NCI-H69 (cell line): ENCODE measurements at regions not wholly inside any gene's neighbourhood (a gene's known extent, or its start where the extent isn't known, plus 50 kb on each side); places are given as distances from the start of the nearest gene placed in this dataset.

Source experiments
- DNase-seq: peaks from one replicate; lab custom pipeline; 2025; lab: John Stamatoyannopoulos, UW

- no peak for DNase-seq
These were observed 543.0 kb upstream of the KCNMB2 start for GRCh38 chr3:177992993-177993970.

- DNase-seq = no peak
These were observed 541.3 kb upstream of the KCNMB2 start for GRCh38 chr3:177994976-177995375.

- no peak for DNase-seq
These were observed 540.7 kb upstream of the KCNMB2 start for GRCh38 chr3:177995381-177996085.

- no peak for DNase-seq
These were observed 534.5 kb upstream of the KCNMB2 start for GRCh38 chr3:178001670-178002101.

- peak; percentile 43 for DNase-seq
These were observed 534.1 kb upstream of the KCNMB2 start for GRCh38 chr3:178002113-178002512.

GRCh38 chr3:178003756-178004155 is 532.5 kb upstream of the KCNMB2 start:
- no peak for DNase-seq

GRCh38 chr3:178005961-178006360 is 530.3 kb upstream of the KCNMB2 start:
- DNase-seq = no peak

- DNase-seq = no peak
These were observed 525.9 kb upstream of the KCNMB2 start for GRCh38 chr3:178010306-178010705.

GRCh38 chr3:178019645-178020044 is 516.6 kb upstream of the KCNMB2 start:
- no peak for DNase-seq

- DNase-seq = no peak
These were observed 513.6 kb upstream of the KCNMB2 start for GRCh38 chr3:178022599-178022998.

- no peak for DNase-seq
These were observed 507.3 kb upstream of the KCNMB2 start for GRCh38 chr3:178028933-178029332.

GRCh38 chr3:178036451-178037144 is 499.6 kb upstream of the KCNMB2 start:
- DNase-seq = no peak

GRCh38 chr3:178041931-178042330 is 494.3 kb upstream of the KCNMB2 start:
- peak; percentile 16 for DNase-seq

GRCh38 chr3:178042376-178042775 is 493.9 kb upstream of the KCNMB2 start:
- no peak for DNase-seq

- DNase-seq = peak; percentile 13
These were observed 493.2 kb upstream of the KCNMB2 start for GRCh38 chr3:178043084-178043483.

GRCh38 chr3:178044320-178044719 is 491.9 kb upstream of the KCNMB2 start:
- no peak for DNase-seq

GRCh38 chr3:178047496-178047895 is 488.7 kb upstream of the KCNMB2 start:
- DNase-seq = peak; percentile 17

GRCh38 chr3:178048768-178049167 is 487.5 kb upstream of the KCNMB2 start:
- peak; percentile 18 for DNase-seq

GRCh38 chr3:178054471-178054870 is 481.8 kb upstream of the KCNMB2 start:
- no peak for DNase-seq

- DNase-seq = no peak
These were observed 480.3 kb upstream of the KCNMB2 start for GRCh38 chr3:178055939-178056338.

- DNase-seq = no peak
These were observed 479.4 kb upstream of the KCNMB2 start for GRCh38 chr3:178056868-178057267.

GRCh38 chr3:178058629-178059028 is 477.6 kb upstream of the KCNMB2 start:
- DNase-seq = no peak
